ENCODE measurements at regions not wholly inside any gene's neighbourhood (a gene's known extent, or its start where the extent isn't known, plus 50 kb on each side); places are given as distances from the start of the nearest gene placed in this dataset.

DNA sequence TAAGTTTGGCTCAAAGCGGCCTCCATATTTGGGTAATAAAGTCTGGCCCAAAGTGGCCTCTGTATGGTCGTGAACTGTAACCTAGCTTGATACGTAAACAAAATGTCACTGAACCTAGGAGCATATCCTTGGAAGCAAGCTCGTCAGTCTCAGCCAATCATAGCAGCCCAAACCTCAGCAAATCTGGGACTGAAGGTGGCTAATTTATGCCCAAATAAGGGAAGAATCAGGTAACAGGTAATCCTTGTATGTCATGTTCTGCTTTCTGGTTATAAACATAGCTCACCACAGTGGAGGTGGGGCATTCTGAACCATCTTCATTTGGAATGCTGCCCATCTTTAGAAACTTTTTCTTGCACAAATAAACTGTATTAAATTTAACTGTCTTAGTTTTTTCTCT, 281.1 kb downstream of the TTLL7 start:
- H3K4me3 Mint-ChIP-seq (ENCODE audit: low read depth, unreplicated experiment) = no peak overlapping the region
- TF ChIP-seq, protein P1, sequence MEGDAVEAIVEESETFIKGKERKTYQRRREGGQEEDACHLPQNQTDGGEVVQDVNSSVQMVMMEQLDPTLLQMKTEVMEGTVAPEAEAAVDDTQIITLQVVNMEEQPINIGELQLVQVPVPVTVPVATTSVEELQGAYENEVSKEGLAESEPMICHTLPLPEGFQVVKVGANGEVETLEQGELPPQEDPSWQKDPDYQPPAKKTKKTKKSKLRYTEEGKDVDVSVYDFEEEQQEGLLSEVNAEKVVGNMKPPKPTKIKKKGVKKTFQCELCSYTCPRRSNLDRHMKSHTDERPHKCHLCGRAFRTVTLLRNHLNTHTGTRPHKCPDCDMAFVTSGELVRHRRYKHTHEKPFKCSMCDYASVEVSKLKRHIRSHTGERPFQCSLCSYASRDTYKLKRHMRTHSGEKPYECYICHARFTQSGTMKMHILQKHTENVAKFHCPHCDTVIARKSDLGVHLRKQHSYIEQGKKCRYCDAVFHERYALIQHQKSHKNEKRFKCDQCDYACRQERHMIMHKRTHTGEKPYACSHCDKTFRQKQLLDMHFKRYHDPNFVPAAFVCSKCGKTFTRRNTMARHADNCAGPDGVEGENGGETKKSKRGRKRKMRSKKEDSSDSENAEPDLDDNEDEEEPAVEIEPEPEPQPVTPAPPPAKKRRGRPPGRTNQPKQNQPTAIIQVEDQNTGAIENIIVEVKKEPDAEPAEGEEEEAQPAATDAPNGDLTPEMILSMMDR (IDR thresholded peaks at IDR 0.05; ENCODE audit: unreplicated experiment) = no peak
- no TSS peak for BruUV-seq (replicated peaks)
- no peak overlapping the region for H3K27ac Mint-ChIP-seq (ENCODE audit: unreplicated experiment)
- DNase-seq = no peak
- H3K4me1 Mint-ChIP-seq (ENCODE audit: low read depth, unreplicated experiment) = no peaks in the 10 kb centered on the region
- intact Hi-C loops (cut with micrococcal nuclease; ENCODE audit: unreplicated experiment) = no loop called here
- H3K27me3 Mint-ChIP-seq (ENCODE audit: unreplicated experiment) = peaks cover 13% of the 10 kb centered on the region
- peaks cover under 1% of the 10 kb centered on the region for H3K9me3 Mint-ChIP-seq (ENCODE audit: low read depth, unreplicated experiment)
- H3K36me3 Mint-ChIP-seq (ENCODE audit: insufficient read depth, unreplicated experiment) = no peaks in the 10 kb centered on the region
- CTCF ChIA-PET = interaction anchor here (1.2 kb wide), 1 partner anchor 20 kb away, joined by 4 read pairs; no protein-coding TSS in a partner anchor

DNA sequence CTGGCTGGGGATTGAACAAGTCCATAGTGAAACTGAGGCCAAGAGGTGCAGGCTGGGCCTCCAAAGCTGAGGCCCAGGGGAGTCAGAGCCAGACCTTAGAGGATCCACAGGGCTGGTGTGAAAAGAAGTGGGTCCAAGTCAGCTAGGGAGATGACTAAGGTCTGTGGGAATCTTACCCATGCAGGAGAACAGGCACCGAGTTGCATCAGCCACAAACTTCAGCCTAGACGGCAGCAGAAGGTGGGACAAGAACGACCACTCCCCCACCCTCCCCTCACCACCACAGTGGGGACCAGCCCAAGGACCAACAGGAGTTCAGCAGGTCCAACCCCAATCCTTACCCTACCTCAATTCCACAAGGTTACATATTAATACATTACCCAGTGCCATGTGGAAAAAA, 282.3 kb downstream of the TTLL7 start:
- intact Hi-C loops (cut with micrococcal nuclease; ENCODE audit: unreplicated experiment) = no loop called here
- no peak overlapping the region for H3K27ac Mint-ChIP-seq (ENCODE audit: unreplicated experiment)
- no TSS peak for BruUV-seq (replicated peaks)
- H3K36me3 Mint-ChIP-seq (ENCODE audit: insufficient read depth, unreplicated experiment) = no peaks in the 10 kb centered on the region
- no peaks in the 10 kb centered on the region for H3K4me1 Mint-ChIP-seq (ENCODE audit: low read depth, unreplicated experiment)
- peaks cover 13% of the 10 kb centered on the region for H3K27me3 Mint-ChIP-seq (ENCODE audit: unreplicated experiment)
- CTCF ChIA-PET = no interaction called here
- TF ChIP-seq, protein P1 (IDR thresholded peaks at IDR 0.05; ENCODE audit: unreplicated experiment) = no peak
- H3K4me3 Mint-ChIP-seq (ENCODE audit: low read depth, unreplicated experiment) = no peak overlapping the region
- peaks cover 3% of the 10 kb centered on the region for H3K9me3 Mint-ChIP-seq (ENCODE audit: low read depth, unreplicated experiment)
- no peak for DNase-seq

DNA sequence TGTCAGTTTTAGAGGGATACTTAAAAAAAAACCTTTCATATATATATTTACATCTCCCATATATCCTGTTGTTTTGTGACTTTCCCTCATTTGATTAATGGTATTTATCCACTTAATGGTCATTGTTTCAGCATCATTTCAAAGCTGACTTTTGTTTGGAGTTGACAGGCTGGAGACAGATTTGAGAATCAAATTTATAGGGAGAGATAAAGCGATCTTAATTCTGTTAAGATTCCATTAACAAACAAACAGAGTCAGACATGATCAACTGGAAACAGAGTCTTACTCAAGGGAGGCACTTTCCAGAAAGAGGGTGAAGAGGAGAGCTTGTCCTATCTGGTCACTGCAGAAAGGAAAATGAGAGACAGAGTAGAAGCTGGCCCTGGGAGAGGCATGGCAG, 283.4 kb downstream of the TTLL7 start:
- Mint-ChIP-seq H3K27me3 (ENCODE audit: unreplicated experiment) (peaks cover 13% of the 10 kb centered on the region), H3K9me3 (ENCODE audit: low read depth, unreplicated experiment) (peaks cover 3% of the 10 kb centered on the region), H3K4me3 (ENCODE audit: low read depth, unreplicated experiment) (no peak overlapping the region), H3K27ac (ENCODE audit: unreplicated experiment) (no peak overlapping the region), H3K4me1 (ENCODE audit: low read depth, unreplicated experiment) (no peaks in the 10 kb centered on the region), H3K36me3 (ENCODE audit: insufficient read depth, unreplicated experiment) (no peaks in the 10 kb centered on the region)
- TF ChIP-seq, protein P1 (IDR thresholded peaks at IDR 0.05; ENCODE audit: unreplicated experiment) = no peak
- CTCF ChIA-PET = no interaction called here
- no TSS peak for BruUV-seq (replicated peaks)
- intact Hi-C loops (cut with micrococcal nuclease; ENCODE audit: unreplicated experiment) = loop anchor here (2.0 kb wide), 1 partner anchor 61 kb away; no protein-coding TSS in a partner anchor
- DNase-seq = no peak

DNA sequence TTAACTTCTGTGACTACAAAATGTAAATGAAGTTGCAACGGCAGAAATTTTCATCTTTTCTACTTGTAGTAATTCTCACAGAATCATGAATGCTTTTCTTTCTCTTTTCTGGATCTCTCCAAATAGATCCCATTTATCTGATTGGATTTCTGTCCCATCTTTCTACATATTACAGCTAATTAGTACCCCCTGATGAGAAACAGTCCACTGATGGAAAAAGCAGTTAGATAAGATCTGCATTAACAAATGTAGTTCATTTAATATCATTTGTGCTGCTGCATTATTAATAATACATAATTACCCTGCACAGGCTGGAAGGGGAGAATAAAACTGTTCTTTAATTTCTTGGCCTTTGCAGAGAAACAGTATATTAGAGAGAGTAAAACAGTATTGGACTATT, 289.3 kb downstream of the TTLL7 start:
- Mint-ChIP-seq H3K27ac (ENCODE audit: unreplicated experiment) (no peak overlapping the region), H3K36me3 (ENCODE audit: insufficient read depth, unreplicated experiment) (no peaks in the 10 kb centered on the region), H3K4me3 (ENCODE audit: low read depth, unreplicated experiment) (no peak overlapping the region), H3K4me1 (ENCODE audit: low read depth, unreplicated experiment) (no peaks in the 10 kb centered on the region), H3K27me3 (ENCODE audit: unreplicated experiment) (no peaks in the 10 kb centered on the region), H3K9me3 (ENCODE audit: low read depth, unreplicated experiment) (peaks cover 3% of the 10 kb centered on the region)
- TF ChIP-seq, protein P1 (IDR thresholded peaks at IDR 0.05; ENCODE audit: unreplicated experiment) = no peak
- intact Hi-C loops (cut with micrococcal nuclease; ENCODE audit: unreplicated experiment) = no loop called here
- CTCF ChIA-PET = no interaction called here
- no TSS peak for BruUV-seq (replicated peaks)
- no peak for DNase-seq
